HEK293T (cell line): ENCODE measurements at regions not wholly inside any gene's neighbourhood (a gene's known extent, or its start where the extent isn't known, plus 50 kb on each side); places are given as distances from the start of the nearest gene placed in this dataset.

ENCODE experiments used
- BHLHE40 ChIP-seq: fragments of 450-650 bp; IDR thresholded peaks from 2 replicates; pipeline ENCODE4 v1.6.1; 2016; ENCODE audit warnings: mild to moderate bottlenecking, moderate library complexity, borderline replicate concordance
- CTBP1 ChIP-seq: fragments of 450-650 bp; IDR thresholded peaks from 2 replicates; pipeline ENCODE4 v1.6.1; 2016; ENCODE audit warnings: borderline replicate concordance
- FOXA1 ChIP-seq: fragments of 450-650 bp; IDR thresholded peaks from 2 replicates; pipeline ENCODE4 v1.6.1; 2016; ENCODE audit warnings: mild to moderate bottlenecking
- FOXM1 ChIP-seq: fragments of 450-650 bp; IDR thresholded peaks from 2 replicates; pipeline ENCODE4 v1.6.1; 2017; ENCODE audit warnings: mild to moderate bottlenecking, borderline replicate concordance
- HDGF ChIP-seq: fragments of 450-650 bp; IDR thresholded peaks from 2 replicates; pipeline ENCODE4 v1.6.1; 2017; ENCODE audit warnings: antibody characterized with exemption, borderline replicate concordance
- LEF1 ChIP-seq: fragments of 450-650 bp; IDR thresholded peaks from 2 replicates; pipeline ENCODE4 v1.6.1; 2017; ENCODE audit warnings: mild to moderate bottlenecking, borderline replicate concordance
- SP1 ChIP-seq: fragments of 450-650 bp; IDR thresholded peaks from 2 replicates; pipeline ENCODE4 v1.6.1; 2017
- SUZ12 ChIP-seq: fragments of 450-650 bp; IDR thresholded peaks from 2 replicates; pipeline ENCODE4 v1.6.1; 2016; ENCODE audit warnings: mild to moderate bottlenecking
- TARDBP ChIP-seq: fragments of 450-650 bp; IDR thresholded peaks from 2 replicates; pipeline ENCODE4 v1.6.1; 2016
- ZNF384 ChIP-seq: fragments of 450-650 bp; IDR thresholded peaks from 2 replicates; pipeline ENCODE4 v1.6.1; 2016
- TF ChIP-seq, protein P1 (sequence below): fragments of 450-650 bp; IDR thresholded peaks from 2 replicates; pipeline ENCODE4 v1.6.1; 2016

DNA sequence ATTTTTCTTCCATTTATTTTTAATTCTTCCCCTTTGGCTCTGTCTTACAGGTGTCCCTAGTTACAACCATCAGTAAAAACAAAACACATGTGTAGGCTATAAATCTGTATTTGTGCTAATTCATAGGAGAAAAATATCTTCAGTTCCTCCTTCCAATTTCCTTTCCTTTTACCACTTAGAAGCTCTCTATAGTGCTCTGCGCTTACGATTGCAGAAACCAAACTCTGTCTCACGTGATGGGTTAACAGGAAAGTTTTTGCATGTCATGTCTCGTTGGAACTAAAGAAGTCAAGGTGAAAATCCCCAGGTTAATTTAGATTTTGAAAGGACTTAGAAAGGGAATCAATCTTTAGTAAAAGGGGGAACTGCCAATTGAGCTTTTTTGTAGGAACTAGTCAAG, 1390.5 kb upstream of the ZEB2 start:
- no peak for TF ChIP-seq FOXA1
- TF ChIP-seq, protein P1, sequence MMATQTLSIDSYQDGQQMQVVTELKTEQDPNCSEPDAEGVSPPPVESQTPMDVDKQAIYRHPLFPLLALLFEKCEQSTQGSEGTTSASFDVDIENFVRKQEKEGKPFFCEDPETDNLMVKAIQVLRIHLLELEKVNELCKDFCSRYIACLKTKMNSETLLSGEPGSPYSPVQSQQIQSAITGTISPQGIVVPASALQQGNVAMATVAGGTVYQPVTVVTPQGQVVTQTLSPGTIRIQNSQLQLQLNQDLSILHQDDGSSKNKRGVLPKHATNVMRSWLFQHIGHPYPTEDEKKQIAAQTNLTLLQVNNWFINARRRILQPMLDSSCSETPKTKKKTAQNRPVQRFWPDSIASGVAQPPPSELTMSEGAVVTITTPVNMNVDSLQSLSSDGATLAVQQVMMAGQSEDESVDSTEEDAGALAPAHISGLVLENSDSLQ: no peak
- no peak for TF ChIP-seq ZNF384
- TF ChIP-seq BHLHE40: no peak
- no peak for TF ChIP-seq FOXM1
- no peak for TF ChIP-seq LEF1
- TF ChIP-seq CTBP1: no peak
- no peak for TF ChIP-seq SP1
- no peak for TF ChIP-seq HDGF
- TF ChIP-seq SUZ12: no peak
- no peak for TF ChIP-seq TARDBP
